Activated gamma-delta T cell (primary cell): ENCODE measurements at regions not wholly inside any gene's neighbourhood (a gene's known extent, or its start where the extent isn't known, plus 50 kb on each side); places are given as distances from the start of the nearest gene placed in this dataset.

ENCODE experiments used
- DNase-seq: peaks from one replicate; lab custom pipeline; 2025; lab: John Stamatoyannopoulos, UW

- DNase-seq = no peak
Measured at GRCh38 chr5:69032009-69032408, 61.8 kb upstream of the SLC30A5 start.

- DNase-seq = no peak
Measured at GRCh38 chr5:69033690-69034089, 60.1 kb upstream of the SLC30A5 start.

DNA sequence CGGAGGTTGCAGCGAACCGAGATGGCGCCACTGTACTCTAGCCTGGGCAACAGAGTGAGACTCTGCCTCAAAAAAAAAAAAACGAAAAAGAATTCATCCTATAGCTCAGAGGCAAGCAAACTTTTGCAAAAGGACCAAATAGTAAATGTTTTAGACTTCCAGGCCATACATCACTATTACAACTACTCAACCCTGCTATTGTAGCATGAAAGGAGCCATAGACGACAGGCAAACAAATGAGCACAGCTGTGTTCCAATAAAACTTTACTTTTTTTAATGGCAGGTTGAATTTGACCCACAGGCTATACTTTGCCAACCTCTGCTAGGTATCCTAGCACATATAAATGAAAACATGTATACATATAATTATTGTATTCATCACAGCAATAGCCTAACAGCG is 58.9 kb upstream of the SLC30A5 start:
- DNase-seq = no peak

GRCh38 chr5:69035665-69036064 is 58.1 kb upstream of the SLC30A5 start:
- no peak for DNase-seq

DNA sequence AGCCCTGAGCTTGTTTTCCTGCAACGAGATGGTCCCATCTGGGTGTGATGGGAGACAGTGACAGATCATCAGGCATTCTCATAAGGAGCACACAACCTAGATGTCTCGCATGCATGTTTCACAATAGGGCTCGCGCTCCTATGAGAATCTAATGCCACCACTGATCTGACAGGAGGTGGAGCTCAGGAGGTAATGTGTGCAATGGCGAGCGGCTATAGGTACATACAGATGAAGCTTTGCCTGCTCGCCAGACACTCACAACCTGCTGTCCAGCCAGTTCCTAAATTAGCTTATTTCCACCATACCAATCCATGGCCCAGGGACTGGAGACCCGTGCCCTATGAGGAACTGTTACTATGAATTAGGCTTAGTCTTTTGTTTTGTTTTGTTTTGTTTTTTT is 55.3 kb upstream of the SLC30A5 start:
- DNase-seq = no peak

DNA sequence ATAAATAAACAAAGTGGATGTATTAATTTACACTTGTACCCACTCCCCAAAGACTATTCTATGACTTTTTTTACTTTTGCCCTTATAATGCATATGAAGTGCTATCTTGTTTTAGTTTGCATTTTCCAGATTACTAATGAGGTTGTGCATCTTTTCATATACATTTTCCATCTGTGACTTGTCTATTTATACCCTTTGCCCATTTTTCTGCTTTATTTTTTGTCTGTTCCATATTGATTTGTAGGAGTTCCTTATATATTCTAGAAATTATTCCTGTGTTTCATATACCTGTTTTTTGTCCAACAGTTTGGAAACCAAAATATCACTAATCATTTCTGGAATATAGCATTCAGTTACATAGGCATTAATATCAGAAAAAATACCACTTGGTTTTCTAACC is 54.0 kb upstream of the SLC30A5 start:
- DNase-seq = no peak

DNA sequence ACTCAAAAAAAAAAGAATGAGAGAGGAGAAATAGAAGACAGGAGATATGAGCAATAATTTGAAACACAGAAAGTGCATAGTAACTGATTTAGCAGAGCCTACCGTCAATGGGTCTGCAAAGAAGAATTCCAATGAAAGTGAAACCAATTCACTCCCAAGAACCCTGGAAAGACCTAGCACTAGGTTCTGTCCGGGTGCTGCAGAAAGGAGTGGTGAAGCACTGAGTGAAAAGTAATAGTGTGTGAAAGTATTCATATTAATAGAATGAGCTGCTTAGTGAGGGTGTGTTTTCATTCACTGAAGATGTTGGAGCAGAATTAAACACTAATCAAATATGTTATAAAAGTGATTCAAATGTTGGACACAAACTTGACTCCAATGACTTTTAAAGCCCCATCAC is 51.3 kb upstream of the SLC30A5 start:
- DNase-seq = no peak

GRCh38 chr5:69042915-69043654 is 50.7 kb upstream of the SLC30A5 start:
- no peak for DNase-seq

DNA sequence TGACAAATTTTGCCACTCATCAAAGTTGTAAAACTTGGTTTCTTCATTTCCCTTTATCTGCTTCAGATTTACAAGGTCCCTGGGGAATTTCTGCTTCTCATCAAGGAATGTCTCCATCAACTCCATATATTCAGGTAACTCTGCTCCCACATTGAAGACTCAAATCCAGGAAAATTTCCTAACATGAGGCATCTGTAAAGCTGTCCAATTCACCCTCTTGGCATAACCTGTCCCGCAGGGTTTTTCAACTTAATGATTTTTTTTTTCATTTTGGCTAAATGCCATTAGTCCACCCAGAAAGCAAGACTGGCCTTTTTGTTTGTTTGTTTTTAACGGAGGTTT is 50.2 kb upstream of the SLC30A5 start:
- DNase-seq = no peak
